HG03064 (cell line): ENCODE measurements at regions not wholly inside any gene's neighbourhood (a gene's known extent, or its start where the extent isn't known, plus 50 kb on each side); places are given as distances from the start of the nearest gene placed in this dataset.
"Not testable (repeated sequence)": the region's sequence is repeated elsewhere in the genome, so short reads cannot be mapped to it uniquely, and the experiment has no call there.

Experiments
- ATAC-seq: cut with Tn5 transposase; IDR thresholded peaks from one replicate; pipeline ENCODE4 v1.9.1; 2021; ENCODE audit warnings: low read depth; ENCODE audit not compliant: unreplicated experiment

DNA sequence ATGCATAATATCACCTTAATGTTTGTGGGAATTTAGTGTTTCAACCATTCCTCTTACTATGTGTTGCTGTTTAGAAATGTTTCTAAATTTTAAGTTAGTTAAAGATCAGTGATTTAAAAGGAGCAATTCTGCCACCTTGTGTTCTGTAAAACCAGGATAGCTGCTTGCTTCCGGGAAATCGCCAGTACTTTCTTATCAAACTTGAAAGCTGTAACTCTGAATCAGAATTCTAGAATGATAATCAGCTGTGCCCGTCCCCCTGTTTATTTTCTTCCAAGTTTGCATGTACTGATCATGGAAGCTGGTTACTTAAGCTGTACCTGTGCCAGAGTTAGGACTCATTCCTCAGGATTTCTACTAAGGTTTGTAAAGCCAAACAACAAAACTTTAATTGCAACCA is 656.4 kb downstream of the LTN1 start:
- ATAC-seq, result no peak

DNA sequence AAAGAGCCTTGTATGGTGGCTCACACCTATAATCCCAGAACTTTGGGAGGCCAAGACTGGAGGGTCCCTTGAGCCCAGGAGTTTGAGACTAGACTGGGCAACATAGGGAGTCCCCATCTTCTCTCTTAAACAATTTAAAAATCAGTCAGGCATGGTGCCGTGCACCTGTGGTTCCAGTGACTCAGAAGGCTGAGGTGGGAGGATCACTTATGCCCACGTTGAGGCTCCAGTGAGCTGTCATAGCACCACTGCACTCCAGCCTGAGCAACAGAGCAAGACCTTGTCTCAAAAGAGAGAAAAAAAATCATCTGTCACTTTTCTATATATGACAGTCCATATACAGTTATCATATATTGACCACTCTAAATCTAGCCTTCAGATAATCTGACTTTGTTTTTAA is 658.3 kb downstream of the LTN1 start:
- ATAC-seq, result no peak

DNA sequence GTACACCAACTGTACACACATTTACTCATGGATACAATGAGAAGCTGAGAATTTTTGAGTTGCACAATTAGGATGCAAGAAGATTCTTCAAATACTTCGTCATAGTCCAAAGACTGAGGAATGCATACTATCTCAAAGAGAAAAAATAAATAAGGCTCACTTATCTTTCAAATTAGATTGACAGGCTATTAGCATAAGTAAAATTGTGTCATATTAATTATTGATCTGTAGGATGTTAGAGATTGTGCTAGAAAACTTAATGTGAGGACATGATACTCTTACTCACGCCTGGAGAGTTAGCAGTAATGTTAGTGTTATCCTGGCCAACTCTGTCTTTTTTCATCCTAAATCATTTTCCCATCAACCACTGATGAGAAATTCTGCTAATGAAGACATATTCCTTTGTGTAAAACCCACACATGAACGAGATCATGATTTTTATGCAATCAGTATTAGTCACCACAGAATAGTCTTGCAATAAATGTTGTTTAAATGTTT is 659.0 kb downstream of the LTN1 start:
- ATAC-seq, result no peak

DNA sequence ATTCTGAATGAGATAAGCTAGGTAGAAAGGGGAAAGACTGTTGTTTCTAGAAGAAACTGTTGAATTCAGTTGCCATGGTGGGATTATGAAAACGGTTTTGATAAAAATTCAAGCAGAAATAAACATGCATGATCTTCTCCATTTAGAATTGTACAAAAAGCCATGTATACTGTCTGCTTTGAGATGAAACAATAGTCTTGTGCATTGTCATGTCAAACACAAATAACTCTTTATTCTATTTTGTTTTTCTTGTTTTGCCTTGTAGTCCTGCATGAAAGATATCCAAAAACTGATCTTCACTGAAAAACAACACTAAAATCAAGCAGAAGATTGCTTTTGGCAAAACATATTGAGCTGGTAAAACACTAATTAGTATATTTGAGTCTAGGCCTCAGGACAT is 659.9 kb downstream of the LTN1 start:
- ATAC-seq, result no peak

DNA sequence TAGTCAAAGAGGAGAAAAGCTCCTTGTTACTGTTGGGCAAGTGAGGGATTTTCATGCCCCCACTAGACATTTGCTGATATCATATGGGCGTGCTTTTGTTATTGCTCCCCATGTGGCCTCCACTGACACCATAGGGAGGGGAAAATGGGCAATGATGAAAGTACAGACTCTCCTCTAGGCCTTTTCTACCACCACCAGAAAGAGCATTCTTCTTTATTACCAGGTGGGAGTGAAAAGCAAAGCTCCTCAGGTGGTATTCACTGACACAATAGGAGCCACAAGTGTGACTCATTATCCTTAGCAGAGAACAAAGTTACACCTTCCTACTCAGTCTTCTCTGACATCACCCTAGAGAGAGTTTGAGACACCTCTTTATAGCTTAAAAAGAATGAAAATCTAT is 667.1 kb downstream of the LTN1 start:
- no peak for ATAC-seq

DNA sequence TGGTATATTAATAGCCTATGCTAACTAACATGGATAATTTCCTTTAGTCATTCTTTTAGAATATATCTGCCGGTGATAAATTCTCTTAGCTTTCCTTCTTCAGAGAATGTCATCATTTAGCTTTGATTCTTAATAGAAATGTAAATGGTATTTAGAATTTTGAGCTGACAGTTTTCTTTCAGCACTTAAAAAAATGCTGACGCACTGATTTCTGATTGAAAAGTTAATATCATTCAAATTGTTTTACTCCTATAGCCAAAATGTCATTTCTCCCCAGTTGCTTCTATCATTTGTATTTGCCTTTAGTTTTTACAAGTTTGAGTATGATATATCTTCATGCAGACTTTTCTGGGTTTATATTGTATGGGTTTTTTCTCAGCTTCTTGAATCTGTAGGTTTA is 668.0 kb downstream of the LTN1 start:
- ATAC-seq, result no peak

DNA sequence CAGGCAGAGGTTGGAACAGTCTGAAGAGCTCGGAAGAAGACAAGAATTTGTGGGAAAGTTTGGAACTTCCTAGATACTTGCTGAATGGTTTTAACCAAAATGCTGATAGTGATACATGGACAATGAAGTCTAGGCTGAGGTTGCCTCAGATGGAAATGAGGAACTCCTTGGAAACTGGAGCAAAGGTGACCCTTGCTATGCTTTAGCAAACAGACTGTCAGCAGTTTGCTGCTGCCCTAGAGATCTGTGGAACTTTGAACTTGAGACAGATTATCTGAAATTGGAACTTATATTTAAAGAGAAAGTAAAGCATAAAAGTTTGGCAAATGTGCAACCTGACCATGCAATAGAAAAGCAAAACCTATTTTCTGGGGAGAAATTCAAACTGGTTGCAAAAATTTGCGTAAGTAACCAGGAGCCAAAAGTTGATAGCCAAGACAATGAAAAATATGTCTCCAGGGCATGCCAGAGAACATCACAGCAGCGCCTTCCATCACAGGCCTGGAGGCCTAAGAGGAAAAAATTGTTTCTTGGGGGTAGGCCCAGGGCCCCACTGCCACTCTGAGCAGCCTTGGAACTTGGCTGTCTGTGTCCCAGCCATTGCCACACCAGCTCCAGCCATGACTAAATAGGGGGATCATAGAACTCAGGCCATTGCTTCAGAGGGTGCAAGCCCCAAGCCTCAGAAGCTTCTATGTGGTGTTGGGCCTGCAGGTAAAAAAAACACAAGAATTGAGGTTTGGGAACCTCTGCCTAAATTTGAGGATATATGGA is 675.3 kb downstream of the LTN1 start:
- no peak for ATAC-seq

DNA sequence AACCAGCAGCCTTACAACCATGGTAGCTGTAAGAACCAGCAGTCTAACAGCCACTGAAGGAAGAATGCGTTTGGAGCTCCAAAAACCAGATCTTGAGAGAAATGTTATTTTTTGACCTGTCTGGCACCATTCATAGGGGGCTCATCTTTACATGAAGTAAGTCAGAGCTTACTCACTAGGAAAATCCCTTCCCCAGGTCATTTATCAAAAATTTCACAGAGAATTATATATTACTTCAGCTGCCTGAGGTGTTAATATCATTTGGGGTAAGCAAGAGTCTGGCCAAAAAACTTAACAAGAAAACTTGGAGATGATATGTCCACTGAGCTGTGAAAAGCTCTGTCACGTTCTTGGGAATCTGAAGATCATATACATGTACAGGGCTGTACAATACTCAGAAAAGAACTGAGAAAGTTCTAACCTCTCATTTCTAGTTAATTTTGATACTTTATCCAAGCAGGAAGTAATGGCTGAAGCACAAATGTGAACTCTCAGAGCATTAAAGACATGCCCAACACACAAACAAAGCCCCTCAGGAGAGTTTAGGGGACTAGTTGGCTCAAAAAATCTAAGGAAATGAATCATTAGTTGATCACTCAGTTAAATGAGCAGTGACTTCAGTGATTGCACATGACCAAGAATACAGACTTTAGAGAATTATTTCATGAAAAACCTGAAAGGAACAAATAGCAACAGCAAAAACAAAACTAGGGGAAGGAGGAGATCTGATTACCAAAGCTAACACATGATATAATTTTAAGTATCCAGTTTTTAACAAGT is 681.1 kb downstream of the LTN1 start:
- no peak for ATAC-seq

DNA sequence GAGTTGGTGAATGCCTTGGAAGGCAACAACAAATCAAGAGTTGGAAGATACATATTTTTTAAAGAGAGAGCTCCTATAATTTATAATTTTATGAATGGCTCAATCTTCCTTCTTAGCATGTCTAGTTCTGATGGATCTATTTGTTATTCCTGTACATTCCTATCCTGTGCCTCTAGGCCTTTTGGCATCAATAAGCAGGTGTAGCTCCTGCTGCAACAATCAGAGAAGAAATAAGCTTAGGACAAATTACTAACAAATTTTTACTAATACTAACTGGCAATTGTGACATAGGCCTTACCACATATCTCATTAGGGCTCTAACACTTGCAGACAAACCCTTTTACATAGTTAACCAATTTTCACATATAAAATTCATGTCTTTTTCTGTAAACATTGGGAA is 682.0 kb downstream of the LTN1 start:
- no peak for ATAC-seq

DNA sequence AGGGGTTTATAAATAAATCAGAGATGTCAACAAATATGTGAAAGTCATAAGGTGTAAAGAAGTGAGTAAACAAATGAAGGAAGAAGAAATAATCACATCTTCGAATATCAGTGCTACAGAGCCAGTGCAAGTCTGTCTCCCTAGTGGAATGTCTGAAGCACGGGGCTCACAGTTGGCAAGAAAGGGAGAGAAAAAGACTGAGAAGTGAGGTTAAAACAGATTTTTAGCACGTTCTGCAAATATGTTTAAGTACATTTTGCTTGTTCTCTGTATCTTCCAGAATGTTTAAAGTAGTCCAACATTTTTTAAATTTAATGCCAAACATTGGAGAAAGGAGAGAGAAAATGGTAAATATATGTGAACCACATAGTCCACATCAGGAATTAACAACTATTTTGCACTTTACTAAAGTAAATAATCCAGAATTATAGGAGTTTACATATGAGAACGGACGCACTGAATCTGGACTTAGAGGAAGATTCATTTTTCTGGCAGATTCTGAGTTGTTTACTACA is 682.4 kb downstream of the LTN1 start:
- ATAC-seq, result no peak

DNA sequence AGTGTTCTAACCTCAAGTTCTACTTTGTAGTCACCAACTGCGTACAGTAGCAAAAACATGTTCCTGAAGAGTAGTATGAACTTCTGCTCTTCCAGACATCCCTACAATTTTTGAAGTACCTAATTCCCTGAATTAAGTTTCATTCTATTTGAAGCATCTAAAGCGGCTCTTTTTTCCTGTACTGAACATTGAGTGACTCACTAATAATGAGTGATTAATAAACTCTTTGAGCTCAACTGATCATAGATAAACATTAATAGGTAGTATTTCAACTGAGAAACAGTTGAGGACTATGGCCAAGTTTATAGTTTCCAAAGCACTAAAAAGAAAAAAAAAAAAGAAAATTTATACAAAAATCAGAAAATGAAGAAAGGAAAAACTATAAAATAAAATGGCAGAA is 683.1 kb downstream of the LTN1 start:
- no peak for ATAC-seq

DNA sequence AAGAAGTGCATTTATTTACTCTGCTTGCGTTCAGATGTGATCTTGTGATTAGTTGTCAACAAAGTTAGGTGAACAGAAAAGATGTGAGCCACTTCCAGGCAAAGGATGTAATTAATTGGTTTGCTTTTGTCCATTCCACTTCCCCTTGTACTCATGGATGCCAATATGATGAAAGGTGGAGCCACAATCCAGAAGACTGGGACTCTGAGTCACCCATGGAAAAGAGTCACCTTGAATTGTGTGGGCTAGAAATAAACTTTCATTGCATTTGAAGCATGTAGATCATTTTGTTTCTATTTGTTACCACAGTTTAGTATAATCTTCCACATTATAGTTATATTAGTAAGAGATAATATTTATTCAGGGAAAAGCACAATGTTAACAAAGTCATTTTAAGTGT is 684.2 kb downstream of the LTN1 start:
- no peak for ATAC-seq

DNA sequence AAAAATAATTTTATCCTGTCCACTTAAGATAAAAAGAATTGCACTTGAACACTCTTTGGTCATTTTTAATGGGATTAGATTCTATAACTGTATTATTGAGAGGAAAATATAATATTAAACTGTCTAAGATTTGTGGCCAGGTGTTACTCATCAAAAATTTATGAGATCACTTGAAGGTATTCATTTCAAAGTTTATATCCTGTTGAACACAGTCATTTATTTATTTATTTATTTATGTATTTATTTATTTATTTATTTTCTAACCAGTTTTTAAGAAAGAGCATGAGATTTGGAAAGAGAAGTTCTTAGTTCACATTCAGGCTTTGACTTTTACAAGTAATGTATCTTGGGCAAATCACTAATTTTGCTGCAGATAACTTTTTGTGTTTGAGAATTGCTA is 692.7 kb downstream of the LTN1 start:
- no peak for ATAC-seq

DNA sequence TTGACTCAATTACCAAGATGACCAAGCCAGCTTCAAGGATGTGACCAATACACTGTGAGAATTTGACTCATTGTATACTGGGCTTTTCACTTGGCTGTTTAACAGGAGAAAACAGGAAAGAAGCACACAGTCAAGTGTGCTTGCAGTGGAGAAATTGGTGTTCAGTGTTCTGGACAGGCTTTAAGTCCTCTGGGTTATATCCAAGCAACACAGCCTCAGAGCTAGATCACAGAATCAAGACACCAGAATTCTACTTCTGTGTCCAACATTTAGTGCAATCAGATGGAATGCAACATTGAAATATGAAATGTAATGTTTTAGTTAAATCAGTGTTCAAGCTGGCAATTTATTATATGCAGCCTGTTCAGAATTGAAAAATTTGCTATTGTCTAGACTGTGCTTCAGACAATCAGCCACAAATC is 694.4 kb downstream of the LTN1 start:
- no peak for ATAC-seq

DNA sequence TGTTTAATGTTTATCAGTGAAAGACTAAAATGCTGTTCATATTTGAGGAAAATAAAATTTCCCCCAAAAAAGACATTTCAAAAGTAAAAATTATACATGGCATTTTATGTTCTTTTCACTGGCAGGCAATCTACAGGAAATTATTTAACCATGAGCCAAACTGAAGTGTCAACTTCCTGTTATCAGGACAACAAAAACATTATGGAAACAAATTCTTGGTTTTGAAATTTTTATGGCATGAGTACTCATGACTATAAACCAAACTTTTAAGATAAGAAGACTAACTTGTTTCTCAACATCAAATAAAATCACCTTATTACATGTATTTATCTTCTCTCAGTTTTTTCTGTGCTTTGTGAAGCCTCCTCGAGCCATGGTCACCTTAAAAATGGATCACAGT is 698.6 kb downstream of the LTN1 start:
- no peak for ATAC-seq

DNA sequence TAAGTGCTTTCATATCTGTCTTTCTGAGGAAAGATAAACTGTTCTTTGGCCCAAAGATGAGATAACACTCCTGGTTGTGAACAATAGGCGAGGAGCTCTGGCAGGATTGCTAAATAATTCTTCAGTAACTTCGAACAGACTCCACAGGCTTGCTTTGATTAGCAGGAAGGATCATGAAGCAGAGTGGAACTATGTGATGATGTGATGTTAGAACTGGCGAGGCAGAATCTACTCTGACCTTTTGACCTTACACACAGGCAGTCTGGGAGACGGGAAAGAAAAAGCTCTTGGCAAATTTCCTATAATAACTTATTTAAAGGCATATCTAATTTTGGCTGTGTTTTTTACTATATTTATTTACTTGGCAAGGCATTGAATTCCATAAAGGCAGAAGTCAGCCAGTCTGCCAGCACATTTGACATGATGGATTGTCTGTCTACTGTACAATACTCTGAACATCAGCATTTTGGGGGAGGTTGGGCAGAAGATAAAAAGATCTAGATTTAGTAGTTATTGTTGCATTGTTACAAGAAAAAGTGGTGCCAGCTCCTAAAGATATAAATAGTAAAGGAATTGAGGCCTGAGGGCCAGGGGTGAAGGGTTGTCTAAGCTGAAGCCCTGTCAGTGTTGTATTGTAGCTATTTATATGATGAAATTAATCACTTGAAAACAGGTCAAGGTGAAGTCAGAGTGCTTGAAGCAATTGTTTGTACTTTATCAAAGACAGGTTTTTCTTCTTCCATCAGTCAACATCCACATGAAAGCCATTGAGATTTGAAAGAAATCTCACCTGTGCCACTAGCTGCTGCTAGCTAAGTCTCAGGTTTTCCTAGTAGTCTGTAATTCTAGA is 708.8 kb downstream of the LTN1 start:
- ATAC-seq, result no peak

DNA sequence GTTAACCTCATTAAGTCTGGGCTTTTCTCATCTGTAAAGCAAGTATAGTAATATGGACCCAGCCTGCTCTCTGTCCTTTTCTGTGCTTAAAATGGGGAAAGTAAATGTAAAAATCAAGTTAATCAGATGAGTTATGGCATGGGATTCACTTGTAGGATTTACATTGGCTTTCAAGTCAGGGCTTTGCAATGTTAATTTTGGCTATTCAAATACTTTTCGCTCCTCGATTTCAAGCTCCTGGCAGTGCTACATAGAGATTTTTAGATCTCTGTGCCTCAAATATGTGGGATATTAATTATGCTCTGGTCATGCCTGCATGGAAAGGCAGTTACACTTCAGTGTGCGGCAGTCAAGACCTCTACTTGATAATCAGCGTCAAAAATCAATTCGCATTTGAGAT is 709.8 kb downstream of the LTN1 start:
- no peak for ATAC-seq

DNA sequence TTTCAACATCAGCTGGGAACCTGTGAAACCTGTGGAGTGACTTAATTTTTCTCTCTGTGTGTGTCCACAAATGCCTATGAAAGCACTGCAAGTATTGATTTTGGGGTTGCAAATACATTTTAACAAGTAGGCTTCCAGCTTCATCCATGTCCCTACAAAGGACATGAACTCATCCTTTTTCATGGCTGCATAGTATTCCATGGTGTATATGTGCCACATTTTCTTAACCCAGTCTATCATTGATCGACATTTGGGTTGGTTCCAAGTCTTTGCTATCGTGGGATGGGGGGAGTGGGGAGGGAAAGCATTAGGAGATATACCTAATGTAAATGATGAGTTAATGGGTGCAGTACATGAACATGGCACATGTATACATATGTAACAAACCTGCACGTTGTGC is 711.3 kb downstream of the LTN1 start:
- ATAC-seq, result not testable (repeated sequence)

DNA sequence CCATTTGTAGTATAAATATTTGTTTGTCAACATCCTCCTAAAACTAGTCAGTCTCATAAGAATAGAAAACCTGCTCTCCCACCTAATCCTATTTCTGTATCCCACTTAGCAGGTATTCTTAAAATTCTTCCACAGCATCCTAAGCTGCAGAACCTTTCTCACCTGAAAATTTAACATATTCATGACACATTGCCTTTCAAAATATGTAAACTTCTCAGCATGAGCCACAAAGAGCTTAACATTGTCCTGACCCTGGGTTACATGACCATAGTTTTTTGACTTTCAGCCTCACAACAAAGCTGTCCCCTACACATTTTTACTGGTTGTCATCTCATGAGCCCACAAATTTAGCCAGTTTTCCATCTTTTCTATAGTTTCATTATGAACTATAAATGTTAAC is 712.1 kb downstream of the LTN1 start:
- ATAC-seq, result no peak

DNA sequence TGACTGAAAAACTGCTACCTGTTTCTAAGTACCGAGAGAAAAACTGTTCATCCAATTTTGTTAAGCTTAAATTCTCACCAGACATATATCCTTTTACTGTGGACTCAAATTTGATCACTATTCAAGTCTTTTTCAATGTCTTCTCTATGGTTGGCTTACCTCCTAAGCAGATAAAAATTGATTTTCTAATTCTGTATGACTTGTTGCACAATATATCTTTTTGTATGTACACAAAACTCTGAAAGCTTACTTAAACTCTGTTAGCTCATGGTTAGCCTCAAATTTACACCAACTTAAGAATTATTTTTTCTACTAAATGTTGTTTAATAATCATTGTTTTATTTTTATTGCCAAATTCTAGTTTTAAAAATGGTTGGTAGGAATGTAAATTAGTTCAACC is 715.4 kb downstream of the LTN1 start:
- ATAC-seq, result no peak
